OCI-LY3 (cell line): ENCODE measurements at regions not wholly inside any gene's neighbourhood (a gene's known extent, or its start where the extent isn't known, plus 50 kb on each side); places are given as distances from the start of the nearest gene placed in this dataset.

Source experiments
- H2AFZ ChIP-seq: fragments of 200-600, 300-600 bp; shearing (Covaris generic); 2 replicates; pipeline ENCODE4 v1.6.0; 2014; ENCODE audit warnings: antibody characterized with exemption, low read depth, low read length
- H3K27ac ChIP-seq: fragments of 200-600, 300-600 bp; sonication (generic); 2 replicates; pipeline ENCODE4 v1.5.1; 2014; ENCODE audit warnings: mild to moderate bottlenecking, low read length, moderate library complexity, mixed read lengths
- H3K27me3 ChIP-seq: fragments of 200-600, 300-600 bp; sonication (generic); 2 replicates; pipeline ENCODE4 v1.6.1; 2014; ENCODE audit warnings: low read depth, low read length, mixed read lengths
- H3K36me3 ChIP-seq: fragments of 200-600, 300-600 bp; sonication (generic); replicated peaks from 2 replicates; pipeline ENCODE3; 2014; ENCODE audit warnings: low read depth, low read length, mixed read lengths
- H3K4me1 ChIP-seq: fragments of 300-600, 200-600 bp; sonication (generic); 2 replicates; pipeline ENCODE4 v1.6.1; 2014; ENCODE audit warnings: low read length, mixed read lengths
- H3K4me2 ChIP-seq: fragments of 200-600, 300-600 bp; sonication (generic); 2 replicates; pipeline ENCODE4 v1.6.1; 2014; ENCODE audit warnings: low read length, mixed read lengths
- H3K4me3 ChIP-seq: fragments of 300-600, 200-600 bp; sonication (generic); 2 replicates; pipeline ENCODE4 v1.5.1; 2014; ENCODE audit warnings: antibody characterized with exemption, mild to moderate bottlenecking, low read length, moderate library complexity
- H3K79me2 ChIP-seq: fragments of 300-600, 200-600 bp; shearing (Covaris generic); 2 replicates; pipeline ENCODE4 v1.6.1; 2014; ENCODE audit warnings: mild to moderate bottlenecking, low read length, mixed read lengths
- H3K9ac ChIP-seq: fragments of 300-600, 200-600 bp; shearing (Covaris generic); 2 replicates; pipeline ENCODE4 v1.6.0; 2014; ENCODE audit warnings: mild to moderate bottlenecking, low read length, moderate library complexity
- H3K9me3 ChIP-seq: fragments of 200-600, 300-600 bp; shearing (Covaris generic); 2 replicates; pipeline ENCODE4 v1.6.1; 2014; ENCODE audit warnings: low read length, mixed read lengths; ENCODE audit not compliant: insufficient read depth
- H4K20me1 ChIP-seq: fragments of 200-600, 300-600 bp; sonication (generic); 2 replicates; pipeline ENCODE4 v1.6.1; 2016; ENCODE audit warnings: low read length, mixed read lengths; ENCODE audit not compliant: insufficient read depth
- EZH2phosphoT487 ChIP-seq: fragments of 200-600 bp; shearing (Covaris generic); IDR thresholded peaks from 2 replicates; pipeline ENCODE4 v1.6.1; 2018; ENCODE audit warnings: antibody characterized with exemption, mixed run types, low read depth
- TF ChIP-seq, protein P1 (sequence below): fragments of 200-600, 300-600 bp; sonication (generic); IDR thresholded peaks from 2 replicates; pipeline ENCODE4 v1.5.1; 2014; ENCODE audit warnings: antibody characterized with exemption, low read length, low read depth

- H3K27me3 ChIP-seq, result no peaks in the 10 kb centered on the region
- no peak overlapping the region for H3K9ac ChIP-seq
- H3K36me3 ChIP-seq, result no peaks in the 10 kb centered on the region
- no peaks in the 10 kb centered on the region for H3K4me1 ChIP-seq
- no peak overlapping the region for H2AFZ ChIP-seq
- no peak overlapping the region for H3K4me2 ChIP-seq
- no peaks in the 10 kb centered on the region for H3K9me3 ChIP-seq
- H3K4me3 ChIP-seq, result no peak overlapping the region
- H3K79me2 ChIP-seq, result no peaks in the 10 kb centered on the region
- no peak for TF ChIP-seq EZH2phosphoT487
- TF ChIP-seq, protein P1, sequence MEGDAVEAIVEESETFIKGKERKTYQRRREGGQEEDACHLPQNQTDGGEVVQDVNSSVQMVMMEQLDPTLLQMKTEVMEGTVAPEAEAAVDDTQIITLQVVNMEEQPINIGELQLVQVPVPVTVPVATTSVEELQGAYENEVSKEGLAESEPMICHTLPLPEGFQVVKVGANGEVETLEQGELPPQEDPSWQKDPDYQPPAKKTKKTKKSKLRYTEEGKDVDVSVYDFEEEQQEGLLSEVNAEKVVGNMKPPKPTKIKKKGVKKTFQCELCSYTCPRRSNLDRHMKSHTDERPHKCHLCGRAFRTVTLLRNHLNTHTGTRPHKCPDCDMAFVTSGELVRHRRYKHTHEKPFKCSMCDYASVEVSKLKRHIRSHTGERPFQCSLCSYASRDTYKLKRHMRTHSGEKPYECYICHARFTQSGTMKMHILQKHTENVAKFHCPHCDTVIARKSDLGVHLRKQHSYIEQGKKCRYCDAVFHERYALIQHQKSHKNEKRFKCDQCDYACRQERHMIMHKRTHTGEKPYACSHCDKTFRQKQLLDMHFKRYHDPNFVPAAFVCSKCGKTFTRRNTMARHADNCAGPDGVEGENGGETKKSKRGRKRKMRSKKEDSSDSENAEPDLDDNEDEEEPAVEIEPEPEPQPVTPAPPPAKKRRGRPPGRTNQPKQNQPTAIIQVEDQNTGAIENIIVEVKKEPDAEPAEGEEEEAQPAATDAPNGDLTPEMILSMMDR, result no peak
- H3K27ac ChIP-seq, result no peak overlapping the region
- H4K20me1 ChIP-seq, result no peaks in the 10 kb centered on the region
These were observed 110.9 kb downstream of the GLI2 start for GRCh38 chr2:120846406-120847095.

- no peak for TF ChIP-seq EZH2phosphoT487
- TF ChIP-seq, protein P1, result no peak
- Histone ChIP-seq H3K9me3 (no peaks in the 10 kb centered on the region), H3K36me3 (no peaks in the 10 kb centered on the region), H3K9ac (no peak overlapping the region), H3K4me2 (no peak overlapping the region), H3K79me2 (no peaks in the 10 kb centered on the region), H4K20me1 (no peaks in the 10 kb centered on the region), H3K4me3 (no peak overlapping the region), H3K27ac (no peak overlapping the region), H2AFZ (no peak overlapping the region), H3K27me3 (no peaks in the 10 kb centered on the region), H3K4me1 (no peaks in the 10 kb centered on the region)
These were observed 112.1 kb downstream of the GLI2 start for GRCh38 chr2:120847700-120848321.

DNA sequence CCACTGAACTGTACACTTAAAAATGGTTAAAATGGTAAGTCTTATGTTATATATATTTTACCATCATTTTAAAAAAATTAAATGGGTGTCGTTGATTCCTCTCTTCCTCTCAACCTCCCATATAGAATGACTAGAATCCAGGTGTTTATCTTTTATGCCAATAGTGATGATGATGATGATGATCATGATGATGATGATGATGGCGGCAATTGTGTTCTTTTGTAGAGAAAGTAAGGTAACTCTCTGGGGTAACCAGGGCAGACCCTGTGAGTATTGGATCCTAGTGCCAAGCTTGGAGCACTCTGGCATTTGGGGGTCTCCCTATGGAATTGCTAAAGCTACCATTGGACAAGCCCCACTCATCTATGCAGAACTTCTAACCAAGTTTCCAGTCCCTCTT, 113.6 kb downstream of the GLI2 start:
- Histone ChIP-seq H3K27ac (no peak overlapping the region), H3K36me3 (no peaks in the 10 kb centered on the region), H3K27me3 (no peaks in the 10 kb centered on the region), H3K9ac (no peak overlapping the region), H2AFZ (no peak overlapping the region), H3K9me3 (no peaks in the 10 kb centered on the region), H3K4me1 (no peaks in the 10 kb centered on the region), H4K20me1 (no peaks in the 10 kb centered on the region), H3K4me3 (no peak overlapping the region), H3K79me2 (no peaks in the 10 kb centered on the region), H3K4me2 (no peak overlapping the region)
- TF ChIP-seq, protein P1, result no peak
- TF ChIP-seq EZH2phosphoT487, result no peak

DNA sequence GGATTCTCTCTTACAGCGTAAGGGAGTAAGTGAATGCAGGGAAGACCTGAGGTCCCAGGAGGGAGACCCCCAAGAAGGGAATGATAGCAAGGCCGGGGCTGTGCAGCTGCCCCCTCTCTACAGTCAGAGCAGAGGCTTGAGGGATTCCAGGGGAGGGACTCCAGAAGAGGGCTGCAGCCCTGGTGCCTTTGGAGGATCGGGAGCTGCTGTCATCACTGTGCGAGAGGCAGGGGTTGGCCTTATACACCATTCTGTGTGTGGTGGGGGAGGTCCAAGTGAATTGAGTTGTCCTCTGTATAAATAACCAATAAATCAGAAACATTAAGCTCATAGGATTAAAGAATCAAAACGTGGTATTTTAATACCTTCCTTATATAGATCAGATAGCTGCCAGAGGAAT, 114.9 kb downstream of the GLI2 start:
- Histone ChIP-seq H3K27ac (no peak overlapping the region), H3K9me3 (no peaks in the 10 kb centered on the region), H3K79me2 (no peaks in the 10 kb centered on the region), H2AFZ (no peak overlapping the region), H3K27me3 (no peaks in the 10 kb centered on the region), H4K20me1 (no peaks in the 10 kb centered on the region), H3K4me1 (no peaks in the 10 kb centered on the region), H3K4me2 (no peak overlapping the region), H3K9ac (no peak overlapping the region), H3K4me3 (no peak overlapping the region), H3K36me3 (no peaks in the 10 kb centered on the region)
- no peak for TF ChIP-seq EZH2phosphoT487
- TF ChIP-seq, protein P1, result no peak
